IPS DF 4.7 (cell line): ENCODE measurements at regions not wholly inside any gene's neighbourhood (a gene's known extent, or its start where the extent isn't known, plus 50 kb on each side); places are given as distances from the start of the nearest gene placed in this dataset.
"Not testable (repeated sequence)": the region's sequence is repeated elsewhere in the genome, so short reads cannot be mapped to it uniquely, and the experiment has no call there.

ENCODE experiments used
- DNase-seq: peaks from one replicate; pipeline ENCODE4 v3.0.0-alpha.2; 2013; ENCODE audit warnings: low spot score; ENCODE audit errors: extremely low read depth

GRCh38 chr2:180235506-180235905, 228.4 kb upstream of the CWC22 start:
- not testable (repeated sequence) for DNase-seq

- not testable (repeated sequence) for DNase-seq
Observed at GRCh38 chr2:180234991-180235390, 227.9 kb upstream of the CWC22 start.

- no peak for DNase-seq
Observed at GRCh38 chr2:180231015-180231414, 223.9 kb upstream of the CWC22 start.

GRCh38 chr2:180227461-180227860, 220.4 kb upstream of the CWC22 start:
- no peak for DNase-seq

GRCh38 chr2:180225118-180225517, 218.0 kb upstream of the CWC22 start:
- no peak for DNase-seq

GRCh38 chr2:180222644-180223043, 215.5 kb upstream of the CWC22 start:
- DNase-seq = no peak

- DNase-seq = no peak
Observed at GRCh38 chr2:180219491-180219890, 212.4 kb upstream of the CWC22 start.

- no peak for DNase-seq
Observed at GRCh38 chr2:180208841-180209240, 201.7 kb upstream of the CWC22 start.

- no peak for DNase-seq
Observed at GRCh38 chr2:180205621-180206235, 198.6 kb upstream of the CWC22 start.

- no peak for DNase-seq
Observed at GRCh38 chr2:180203972-180204371, 196.9 kb upstream of the CWC22 start.

GRCh38 chr2:180202467-180202951, 195.4 kb upstream of the CWC22 start:
- no peak for DNase-seq

- DNase-seq = no peak
Observed at GRCh38 chr2:180196419-180196977, 189.4 kb upstream of the CWC22 start.

GRCh38 chr2:180195847-180196246, 188.8 kb upstream of the CWC22 start:
- no peak for DNase-seq

GRCh38 chr2:180191432-180192124, 184.5 kb upstream of the CWC22 start:
- DNase-seq = no peak

GRCh38 chr2:180190851-180191250, 183.8 kb upstream of the CWC22 start:
- no peak for DNase-seq

- DNase-seq = no peak
Observed at GRCh38 chr2:180187611-180188010, 180.5 kb upstream of the CWC22 start.

- no peak for DNase-seq
Observed at GRCh38 chr2:180184506-180184905, 177.4 kb upstream of the CWC22 start.

GRCh38 chr2:180180511-180180910, 173.4 kb upstream of the CWC22 start:
- no peak for DNase-seq

- no peak for DNase-seq
Observed at GRCh38 chr2:180177534-180177933, 170.4 kb upstream of the CWC22 start.

- DNase-seq = no peak
Observed at GRCh38 chr2:180175736-180176135, 168.6 kb upstream of the CWC22 start.

GRCh38 chr2:180174580-180174979, 167.5 kb upstream of the CWC22 start:
- DNase-seq = no peak

GRCh38 chr2:180169474-180169873, 162.4 kb upstream of the CWC22 start:
- DNase-seq = no peak

GRCh38 chr2:180161415-180161814, 154.3 kb upstream of the CWC22 start:
- no peak for DNase-seq
